ENCODE measurements at regions not wholly inside any gene's neighbourhood (a gene's known extent, or its start where the extent isn't known, plus 50 kb on each side); places are given as distances from the start of the nearest gene placed in this dataset.

GRCh38 chr2:71834796-71835195 lies 312.9 kb downstream of the CYP26B1 start:
- TF ChIP-seq, protein P1, sequence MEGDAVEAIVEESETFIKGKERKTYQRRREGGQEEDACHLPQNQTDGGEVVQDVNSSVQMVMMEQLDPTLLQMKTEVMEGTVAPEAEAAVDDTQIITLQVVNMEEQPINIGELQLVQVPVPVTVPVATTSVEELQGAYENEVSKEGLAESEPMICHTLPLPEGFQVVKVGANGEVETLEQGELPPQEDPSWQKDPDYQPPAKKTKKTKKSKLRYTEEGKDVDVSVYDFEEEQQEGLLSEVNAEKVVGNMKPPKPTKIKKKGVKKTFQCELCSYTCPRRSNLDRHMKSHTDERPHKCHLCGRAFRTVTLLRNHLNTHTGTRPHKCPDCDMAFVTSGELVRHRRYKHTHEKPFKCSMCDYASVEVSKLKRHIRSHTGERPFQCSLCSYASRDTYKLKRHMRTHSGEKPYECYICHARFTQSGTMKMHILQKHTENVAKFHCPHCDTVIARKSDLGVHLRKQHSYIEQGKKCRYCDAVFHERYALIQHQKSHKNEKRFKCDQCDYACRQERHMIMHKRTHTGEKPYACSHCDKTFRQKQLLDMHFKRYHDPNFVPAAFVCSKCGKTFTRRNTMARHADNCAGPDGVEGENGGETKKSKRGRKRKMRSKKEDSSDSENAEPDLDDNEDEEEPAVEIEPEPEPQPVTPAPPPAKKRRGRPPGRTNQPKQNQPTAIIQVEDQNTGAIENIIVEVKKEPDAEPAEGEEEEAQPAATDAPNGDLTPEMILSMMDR (IDR thresholded peaks at IDR 0.05; ENCODE audit: insufficient read depth, low read length, poor library complexity, severe bottlenecking): no peak
- TF ChIP-seq EZH2phosphoT487 (conservative IDR thresholded peaks at IDR 0.05; ENCODE audit: low read length): no peak
